DOHH2 (cell line): ENCODE measurements at regions not wholly inside any gene's neighbourhood (a gene's known extent, or its start where the extent isn't known, plus 50 kb on each side); places are given as distances from the start of the nearest gene placed in this dataset.
"Not testable (repeated sequence)": the region's sequence is repeated elsewhere in the genome, so short reads cannot be mapped to it uniquely, and the experiment has no call there.

Source experiments
- H3F3A ChIP-seq: fragments of 200-600 bp; sonication (generic), shearing (Covaris generic); 2 replicates; pipeline ENCODE4 v1.6.0; 2016; ENCODE audit warnings: antibody characterized with exemption, mild to moderate bottlenecking; ENCODE audit not compliant: control insufficient read depth, insufficient read depth
- H3K27ac ChIP-seq: fragments of 200-600 bp; sonication (generic); 2 replicates; pipeline ENCODE4 v1.5.1; 2014; ENCODE audit warnings: low read depth, mild to moderate bottlenecking, low read length, moderate library complexity
- H3K27me3 ChIP-seq: fragments of 200-600 bp; sonication (generic); 2 replicates; pipeline ENCODE4 v1.6.1; 2014; ENCODE audit warnings: mild to moderate bottlenecking, low read length, mixed read lengths; ENCODE audit not compliant: control insufficient read depth
- H3K36me3 ChIP-seq: fragments of 200-600 bp; sonication (generic); 2 replicates; pipeline ENCODE4 v1.6.1; 2014; ENCODE audit warnings: mild to moderate bottlenecking, low read length, moderate library complexity, mixed read lengths; ENCODE audit not compliant: control insufficient read depth
- H3K4me1 ChIP-seq: fragments of 200-600 bp; sonication (generic); 2 replicates; pipeline ENCODE4 v1.6.1; 2014; ENCODE audit warnings: mild to moderate bottlenecking, low read length, mixed read lengths; ENCODE audit not compliant: control insufficient read depth
- H3K4me2 ChIP-seq: fragments of 200-600 bp; sonication (generic); 2 replicates; pipeline ENCODE4 v1.6.0; 2014; ENCODE audit warnings: mild to moderate bottlenecking, low read length, moderate library complexity
- H3K4me3 ChIP-seq: fragments of 200-600 bp; sonication (generic); 2 replicates; pipeline ENCODE4 v1.5.1; 2014; ENCODE audit warnings: mild to moderate bottlenecking, low read length, mixed read lengths
- H3K79me2 ChIP-seq: fragments of 200-600 bp; sonication (generic); 2 replicates; pipeline ENCODE4 v1.6.1; 2014; ENCODE audit warnings: mild to moderate bottlenecking, low read length, mixed read lengths; ENCODE audit not compliant: control insufficient read depth
- H3K9me2 ChIP-seq: fragments of 200-600 bp; sonication (generic); replicated peaks from 2 replicates; pipeline ENCODE4 v1.6.1; 2014; ENCODE audit warnings: mild to moderate bottlenecking, low read length, mixed read lengths; ENCODE audit not compliant: control insufficient read depth
- H3K9me3 ChIP-seq: fragments of 200-600 bp; sonication (generic); 2 replicates; pipeline ENCODE4 v1.6.1; 2014; ENCODE audit warnings: antibody characterized with exemption, low read length, mixed read lengths; ENCODE audit not compliant: control insufficient read depth, insufficient read depth
- H4K20me1 ChIP-seq: fragments of 200-600 bp; sonication (generic); 2 replicates; pipeline ENCODE4 v1.6.0; 2014; ENCODE audit warnings: low read depth, mild to moderate bottlenecking, antibody characterized with exemption, low read length, moderate library complexity; ENCODE audit not compliant: control insufficient read depth, insufficient read depth
- EZH2phosphoT487 ChIP-seq: fragments of 200-600 bp; sonication (generic); IDR thresholded peaks from 2 replicates; pipeline ENCODE4 v1.6.1; 2017; ENCODE audit warnings: borderline replicate concordance, mild to moderate bottlenecking, antibody characterized with exemption, low read length, moderate library complexity, mixed read lengths
- TF ChIP-seq, protein P1 (sequence below): fragments of 200-600 bp; sonication (generic); IDR thresholded peaks from one replicate; pipeline ENCODE4 v1.5.1; 2014; ENCODE audit warnings: antibody characterized with exemption, mild to moderate bottlenecking, low read depth, low read length; ENCODE audit not compliant: poor library complexity, severe bottlenecking

- H4K20me1 ChIP-seq: no peaks in the 10 kb centered on the region
- no peak overlapping the region for H3K27ac ChIP-seq
- no peaks in the 10 kb centered on the region for H3K79me2 ChIP-seq
- H3K4me3 ChIP-seq: 0 out of 2 replicates have a peak overlapping the region, but pooled peaks have one; percentile 11
- no peak overlapping the region for H3K4me2 ChIP-seq
- no peaks in the 10 kb centered on the region for H3K9me2 ChIP-seq
- TF ChIP-seq, protein P1, sequence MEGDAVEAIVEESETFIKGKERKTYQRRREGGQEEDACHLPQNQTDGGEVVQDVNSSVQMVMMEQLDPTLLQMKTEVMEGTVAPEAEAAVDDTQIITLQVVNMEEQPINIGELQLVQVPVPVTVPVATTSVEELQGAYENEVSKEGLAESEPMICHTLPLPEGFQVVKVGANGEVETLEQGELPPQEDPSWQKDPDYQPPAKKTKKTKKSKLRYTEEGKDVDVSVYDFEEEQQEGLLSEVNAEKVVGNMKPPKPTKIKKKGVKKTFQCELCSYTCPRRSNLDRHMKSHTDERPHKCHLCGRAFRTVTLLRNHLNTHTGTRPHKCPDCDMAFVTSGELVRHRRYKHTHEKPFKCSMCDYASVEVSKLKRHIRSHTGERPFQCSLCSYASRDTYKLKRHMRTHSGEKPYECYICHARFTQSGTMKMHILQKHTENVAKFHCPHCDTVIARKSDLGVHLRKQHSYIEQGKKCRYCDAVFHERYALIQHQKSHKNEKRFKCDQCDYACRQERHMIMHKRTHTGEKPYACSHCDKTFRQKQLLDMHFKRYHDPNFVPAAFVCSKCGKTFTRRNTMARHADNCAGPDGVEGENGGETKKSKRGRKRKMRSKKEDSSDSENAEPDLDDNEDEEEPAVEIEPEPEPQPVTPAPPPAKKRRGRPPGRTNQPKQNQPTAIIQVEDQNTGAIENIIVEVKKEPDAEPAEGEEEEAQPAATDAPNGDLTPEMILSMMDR: no peak
- TF ChIP-seq EZH2phosphoT487: no peak
- no peaks in the 10 kb centered on the region for H3F3A ChIP-seq
- no peaks in the 10 kb centered on the region; the same call in 1 of the 2 replicates for H3K9me3 ChIP-seq
- no peaks in the 10 kb centered on the region for H3K36me3 ChIP-seq
- no peaks in the 10 kb centered on the region for H3K27me3 ChIP-seq
- H3K4me1 ChIP-seq: peaks cover 22% of the 10 kb centered on the region
Measured at GRCh38 chr14:45757655-45758054, 504.7 kb upstream of the MIS18BP1 start.

DNA sequence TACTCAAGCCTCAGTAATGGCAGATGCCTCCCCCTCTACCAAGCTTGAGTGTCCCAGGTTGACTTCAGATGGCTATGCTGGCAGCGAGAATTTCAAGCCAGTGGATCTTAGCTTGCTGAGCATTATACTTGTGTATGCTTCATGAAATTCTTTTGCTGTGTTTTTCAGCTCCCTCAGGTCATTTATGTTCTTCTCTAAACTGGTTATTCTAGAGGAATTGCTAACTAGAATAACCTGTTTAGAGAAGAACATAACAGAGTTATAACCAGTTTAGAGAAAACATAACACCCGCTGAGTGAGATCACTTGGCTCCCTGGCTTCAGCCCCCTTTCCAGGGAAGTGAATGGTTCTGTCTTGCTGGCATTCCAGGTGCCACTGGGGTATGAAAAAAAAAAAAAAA, 503.4 kb upstream of the MIS18BP1 start:
- not testable (repeated sequence) for H3K36me3 ChIP-seq, H3K4me3 ChIP-seq, H3F3A ChIP-seq, H3K27me3 ChIP-seq, H3K27ac ChIP-seq, H3K9me2 ChIP-seq, H3K9me3 ChIP-seq, H4K20me1 ChIP-seq, H3K79me2 ChIP-seq, H3K4me2 ChIP-seq
- H3K4me1 ChIP-seq: peaks cover 20% of the 10 kb centered on the region

- H3K9me2 ChIP-seq: no peaks in the 10 kb centered on the region
- no peaks in the 10 kb centered on the region for H3K27me3 ChIP-seq
- H3K4me3 ChIP-seq: no peak overlapping the region
- no peaks in the 10 kb centered on the region for H3K4me1 ChIP-seq
- no peaks in the 10 kb centered on the region for H3K79me2 ChIP-seq
- H3K36me3 ChIP-seq: no peaks in the 10 kb centered on the region
- no peaks in the 10 kb centered on the region for H3K9me3 ChIP-seq
- H3K4me2 ChIP-seq: no peak overlapping the region
- no peaks in the 10 kb centered on the region for H4K20me1 ChIP-seq
- no peak overlapping the region for H3K27ac ChIP-seq
- H3F3A ChIP-seq: no peaks in the 10 kb centered on the region
- TF ChIP-seq, protein P1: no peak
- no peak for TF ChIP-seq EZH2phosphoT487
Measured at GRCh38 chr14:45743884-45744283, 490.9 kb upstream of the MIS18BP1 start.

DNA sequence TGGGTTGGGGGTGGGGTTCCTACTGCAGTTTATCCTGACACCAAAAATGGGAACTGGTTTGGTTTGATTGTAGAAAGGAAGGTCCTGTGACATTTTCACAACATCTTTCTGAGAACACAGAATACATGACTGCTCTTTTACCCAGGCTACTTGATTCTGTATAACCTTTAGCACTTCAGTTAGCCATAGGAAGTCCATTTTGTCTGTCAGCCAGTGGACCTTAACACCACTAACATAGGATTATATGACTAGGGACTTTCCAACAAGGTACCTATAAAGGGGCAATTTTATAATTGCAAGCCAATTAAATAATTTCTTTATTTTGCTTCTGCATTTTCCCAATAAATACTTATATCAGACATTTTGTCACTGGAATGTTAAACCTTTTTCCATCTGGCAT, 489.2 kb upstream of the MIS18BP1 start:
- Histone ChIP-seq H3K9me3 (no peaks in the 10 kb centered on the region), H3K79me2 (no peaks in the 10 kb centered on the region), H3K27me3 (no peaks in the 10 kb centered on the region), H3K36me3 (no peaks in the 10 kb centered on the region), H3F3A (no peaks in the 10 kb centered on the region), H3K4me2 (no peak overlapping the region), H4K20me1 (no peaks in the 10 kb centered on the region), H3K4me3 (no peak overlapping the region), H3K27ac (no peak overlapping the region), H3K9me2 (no peaks in the 10 kb centered on the region), H3K4me1 (no peaks in the 10 kb centered on the region)
- TF ChIP-seq EZH2phosphoT487: no peak
- TF ChIP-seq, protein P1: no peak
